ENCODE measurements at regions not wholly inside any gene's neighbourhood (a gene's known extent, or its start where the extent isn't known, plus 50 kb on each side); places are given as distances from the start of the nearest gene placed in this dataset.

DNA sequence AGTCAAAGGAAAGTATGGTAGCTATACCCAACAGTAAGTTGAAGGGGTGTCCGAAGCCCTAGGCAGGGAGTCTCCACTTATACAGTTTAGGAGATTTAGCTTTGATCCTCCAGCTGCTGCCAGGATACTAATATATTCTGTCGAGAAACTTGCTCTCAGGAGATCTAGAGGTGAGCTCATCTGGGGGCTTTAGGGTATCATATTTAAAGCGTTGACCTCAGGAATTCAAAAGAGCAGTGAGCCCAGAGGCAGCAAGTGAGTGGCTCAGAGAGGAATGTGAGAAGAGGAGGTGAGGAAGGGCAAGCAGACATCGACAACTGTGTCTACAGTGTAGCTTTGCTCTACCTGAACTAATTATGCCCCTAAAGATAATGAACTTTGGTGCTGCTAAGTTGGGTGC lies 245.1 kb upstream of the LRTM1 start:
- no peak for DNase-seq (ENCODE audit: insufficient read length)
- no peak for TF ChIP-seq TAF1 (IDR thresholded peaks at IDR 0.05; ENCODE audit: borderline replicate concordance, low read depth, low read length)
- no peak for TF ChIP-seq POLR2A (IDR thresholded peaks at IDR 0.05; ENCODE audit: low read depth, low read length)
- TF ChIP-seq POLR2AphosphoS5 (IDR thresholded peaks at IDR 0.05; ENCODE audit: low read depth, low read length), result no peak
- no peak for FAIRE-seq

DNA sequence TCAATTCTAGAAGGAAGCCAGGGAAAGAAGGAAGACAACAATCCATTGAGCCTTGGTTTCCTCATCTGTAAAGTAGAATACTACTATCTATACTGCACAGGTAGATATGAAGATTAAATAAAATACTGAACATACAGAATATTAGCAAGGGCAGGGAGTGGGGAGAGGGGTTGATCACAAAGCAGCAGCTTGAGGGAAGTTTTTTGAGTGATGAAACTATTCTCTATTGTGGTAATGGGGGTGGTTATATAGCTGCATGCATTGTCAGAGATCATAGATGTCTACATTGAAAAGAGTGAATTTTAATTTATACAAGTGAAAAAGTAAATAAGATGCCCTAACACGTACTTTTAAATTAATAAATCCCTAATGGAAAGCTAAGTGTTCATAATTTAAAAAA lies 242.6 kb upstream of the LRTM1 start:
- DNase-seq (ENCODE audit: insufficient read length) (no peak), FAIRE-seq (no peak)
- TF ChIP-seq POLR2AphosphoS5 (IDR thresholded peaks at IDR 0.05; ENCODE audit: low read depth, low read length) (no peak), POLR2A (IDR thresholded peaks at IDR 0.05; ENCODE audit: low read depth, low read length) (no peak), TAF1 (IDR thresholded peaks at IDR 0.05; ENCODE audit: borderline replicate concordance, low read depth, low read length) (no peak)

DNA sequence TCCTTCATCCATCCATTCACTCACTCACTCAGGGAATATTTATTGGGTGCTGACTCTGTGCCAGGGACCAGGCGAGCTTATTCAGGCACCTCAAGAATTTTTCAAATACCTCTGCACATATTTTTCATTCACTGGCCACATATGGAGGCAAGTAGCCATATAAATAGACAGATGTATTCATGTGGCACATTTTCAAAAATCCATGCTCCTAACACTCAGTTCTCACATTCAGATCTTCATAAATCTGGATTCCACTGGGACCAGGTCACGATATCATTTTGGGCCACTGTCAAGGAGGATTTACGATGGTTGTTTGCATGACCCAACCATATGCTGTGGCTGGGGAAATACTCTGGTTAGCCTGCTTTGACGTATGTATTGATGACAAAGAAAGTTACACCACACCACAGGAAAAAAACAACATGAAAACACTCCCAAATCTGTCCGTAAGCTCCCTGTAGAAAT lies 241.8 kb upstream of the LRTM1 start:
- TF ChIP-seq POLR2AphosphoS5 (IDR thresholded peaks at IDR 0.05; ENCODE audit: low read depth, low read length), result no peak
- no peak for TF ChIP-seq POLR2A (IDR thresholded peaks at IDR 0.05; ENCODE audit: low read depth, low read length)
- no peak for TF ChIP-seq TAF1 (IDR thresholded peaks at IDR 0.05; ENCODE audit: borderline replicate concordance, low read depth, low read length)
- no peak for FAIRE-seq
- no peak for DNase-seq (ENCODE audit: insufficient read length)

DNA sequence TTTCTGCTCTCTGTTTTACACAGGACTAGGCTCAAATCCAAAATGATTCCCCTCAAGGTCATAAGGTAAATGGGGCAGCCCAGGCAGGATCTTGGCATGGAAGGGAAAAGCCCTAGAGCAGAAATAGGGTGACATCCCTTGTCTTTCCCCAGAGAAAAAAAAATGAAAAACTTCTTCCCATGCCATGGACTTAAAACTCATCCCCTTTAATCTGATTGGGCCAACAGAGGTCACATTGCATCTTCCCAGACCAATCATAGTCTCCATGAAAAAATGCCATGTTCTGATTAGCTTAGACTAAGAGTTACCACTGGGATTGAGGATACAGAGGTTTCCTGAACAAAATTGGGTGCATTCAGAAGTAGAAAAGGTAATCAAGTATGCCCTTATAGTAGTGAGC lies 241.3 kb upstream of the LRTM1 start:
- FAIRE-seq, result no peak
- no peak for DNase-seq (ENCODE audit: insufficient read length)
- TF ChIP-seq TAF1 (IDR thresholded peaks at IDR 0.05; ENCODE audit: borderline replicate concordance, low read depth, low read length), result no peak
- TF ChIP-seq POLR2AphosphoS5 (IDR thresholded peaks at IDR 0.05; ENCODE audit: low read depth, low read length), result no peak
- no peak for TF ChIP-seq POLR2A (IDR thresholded peaks at IDR 0.05; ENCODE audit: low read depth, low read length)

DNA sequence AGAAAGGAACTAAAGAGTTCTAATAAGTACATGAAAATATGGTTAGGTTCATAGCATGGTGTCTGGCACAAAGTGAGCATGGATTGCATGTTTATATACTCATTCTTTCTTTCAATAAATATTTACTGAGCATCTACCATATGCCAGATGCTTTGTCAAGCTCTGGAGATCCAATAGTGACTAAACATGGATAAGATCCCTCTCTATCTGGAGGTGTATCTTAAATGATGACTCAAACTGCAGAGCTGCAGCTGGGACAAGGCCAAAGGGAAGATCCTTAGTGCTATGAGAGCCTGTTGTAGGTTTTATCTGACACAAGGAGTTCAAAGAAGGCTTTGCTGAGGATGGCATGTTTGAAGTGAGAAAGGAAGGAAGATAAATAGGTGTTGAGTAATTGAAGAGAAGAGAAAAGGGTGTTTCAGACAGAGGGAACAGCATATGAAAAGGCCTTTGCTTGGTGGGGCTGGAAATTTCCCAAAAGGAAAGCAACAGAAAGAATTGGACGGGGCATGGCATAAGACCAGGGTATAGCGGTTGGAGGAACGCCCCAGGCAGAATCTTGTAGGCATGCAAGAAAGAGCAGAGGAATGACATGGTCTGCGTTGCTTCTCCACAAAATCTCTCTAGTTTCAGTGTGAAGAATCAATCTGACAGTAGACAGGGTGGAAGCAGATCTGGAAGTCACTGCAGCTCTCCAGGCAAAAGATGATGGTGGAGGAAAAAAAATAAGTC lies 239.9 kb upstream of the LRTM1 start:
- FAIRE-seq (no peak), DNase-seq (ENCODE audit: insufficient read length) (no peak)
- TF ChIP-seq POLR2A (IDR thresholded peaks at IDR 0.05; ENCODE audit: low read depth, low read length), result no peak

DNA sequence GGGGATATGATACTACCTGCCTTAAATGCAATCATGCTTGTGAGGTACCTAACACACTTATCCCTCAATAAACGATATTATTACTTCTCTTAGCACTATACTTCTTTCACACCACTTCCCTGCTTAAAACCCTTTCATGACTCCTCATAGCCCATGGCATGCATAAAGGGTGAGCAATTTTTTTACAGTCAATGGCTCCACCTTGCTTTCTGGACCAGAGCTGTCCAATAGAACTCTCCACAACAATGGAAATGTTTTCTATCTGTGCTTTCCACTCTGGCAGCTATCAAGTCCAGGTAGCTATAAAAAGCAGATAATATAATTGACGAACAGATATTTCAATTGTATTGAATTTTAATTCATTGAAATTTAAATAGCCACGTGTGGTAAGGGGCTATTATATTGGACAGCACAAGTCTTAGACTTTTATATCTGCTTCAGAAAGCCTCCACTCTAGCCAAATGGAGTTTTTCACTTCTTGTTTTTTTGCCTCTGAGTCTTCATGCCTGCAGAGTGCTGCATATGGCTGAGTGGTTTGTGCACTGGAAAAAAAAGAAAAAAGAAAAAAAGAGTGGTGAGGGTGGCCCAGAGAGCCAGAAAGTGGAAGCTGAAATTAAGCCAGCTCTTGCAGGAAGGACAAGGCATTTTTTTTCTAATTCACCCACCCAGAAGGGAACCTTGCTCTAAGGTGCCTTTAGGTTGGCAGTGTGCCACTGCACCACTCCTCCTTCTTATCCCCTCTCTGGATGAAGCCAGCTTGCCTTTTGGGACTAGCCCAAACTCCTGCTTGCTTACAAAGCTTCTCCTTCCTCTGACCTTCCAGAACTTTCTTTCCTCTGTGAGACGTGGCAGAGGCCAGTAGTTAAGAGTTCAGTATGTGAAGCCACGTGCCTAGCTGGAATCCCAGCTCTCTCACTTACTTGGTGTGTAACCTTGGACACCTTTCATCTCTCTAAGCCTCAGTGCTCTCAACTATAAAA lies 239.0 kb upstream of the LRTM1 start:
- TF ChIP-seq TAF1 (IDR thresholded peaks at IDR 0.05; ENCODE audit: borderline replicate concordance, low read depth, low read length) (no peak), POLR2AphosphoS5 (IDR thresholded peaks at IDR 0.05; ENCODE audit: low read depth, low read length) (no peak), POLR2A (IDR thresholded peaks at IDR 0.05; ENCODE audit: low read depth, low read length) (no peak)
- FAIRE-seq, result peak; percentile 9
- DNase-seq (ENCODE audit: insufficient read length), result no peak

DNA sequence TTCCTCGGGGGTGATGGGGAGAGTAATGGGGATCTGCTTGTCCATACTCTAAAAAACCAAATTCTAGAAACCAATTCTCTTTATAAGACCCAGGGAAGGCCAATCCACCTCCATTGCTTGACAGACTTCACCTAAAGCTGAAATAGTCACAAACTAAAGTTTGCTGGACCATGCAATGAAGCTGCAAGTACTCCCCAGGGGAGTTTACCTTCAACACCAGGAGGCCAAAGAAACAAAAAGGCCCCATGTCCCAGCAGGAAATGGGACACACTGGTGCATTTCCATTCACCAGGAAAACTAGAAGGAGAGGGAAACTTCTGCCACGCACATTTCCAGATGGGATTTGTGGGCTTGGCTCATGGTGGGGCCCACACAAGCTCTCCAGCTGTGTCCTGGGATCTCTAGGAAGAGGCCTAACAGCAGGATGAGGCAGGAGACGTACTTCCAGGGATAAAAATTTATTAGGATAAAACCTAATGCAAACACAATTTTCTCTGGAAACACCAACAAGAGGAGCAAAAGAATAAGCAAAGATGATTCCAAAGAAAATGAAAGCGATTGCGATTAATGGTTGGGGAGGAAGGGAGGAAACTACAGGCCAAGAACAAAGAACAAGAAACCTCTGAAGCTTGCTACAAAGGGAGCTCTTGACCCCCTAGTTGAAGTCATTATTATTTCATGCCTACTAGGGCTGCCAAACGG lies 238.0 kb upstream of the LRTM1 start:
- no peak for TF ChIP-seq POLR2A (IDR thresholded peaks at IDR 0.05; ENCODE audit: low read depth, low read length)
- TF ChIP-seq POLR2AphosphoS5 (IDR thresholded peaks at IDR 0.05; ENCODE audit: low read depth, low read length), result no peak
- TF ChIP-seq TAF1 (IDR thresholded peaks at IDR 0.05; ENCODE audit: borderline replicate concordance, low read depth, low read length), result no peak
- FAIRE-seq, result no peak
- DNase-seq (ENCODE audit: insufficient read length), result no peak

DNA sequence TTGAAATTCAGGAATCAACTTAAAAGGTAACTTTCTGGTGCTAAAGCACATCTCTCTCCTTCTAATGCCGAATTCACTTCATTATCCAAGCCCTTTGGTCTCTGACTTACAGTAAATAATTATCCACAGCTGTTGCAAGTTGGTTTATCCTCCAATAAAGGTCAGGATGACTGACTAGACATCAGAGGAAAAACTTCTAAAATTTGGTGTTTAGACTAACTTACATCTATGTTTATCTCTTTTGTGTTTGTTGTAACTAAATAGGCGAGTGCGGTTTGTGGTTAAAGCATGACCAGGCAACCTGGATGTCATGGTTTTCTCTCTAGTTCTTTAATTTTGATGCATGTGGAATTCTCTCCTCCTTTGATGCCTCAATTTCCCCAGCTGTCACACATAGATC lies 237.4 kb upstream of the LRTM1 start:
- FAIRE-seq, result no peak
- TF ChIP-seq POLR2AphosphoS5 (IDR thresholded peaks at IDR 0.05; ENCODE audit: low read depth, low read length) (no peak), TAF1 (IDR thresholded peaks at IDR 0.05; ENCODE audit: borderline replicate concordance, low read depth, low read length) (no peak), POLR2A (IDR thresholded peaks at IDR 0.05; ENCODE audit: low read depth, low read length) (no peak)

DNA sequence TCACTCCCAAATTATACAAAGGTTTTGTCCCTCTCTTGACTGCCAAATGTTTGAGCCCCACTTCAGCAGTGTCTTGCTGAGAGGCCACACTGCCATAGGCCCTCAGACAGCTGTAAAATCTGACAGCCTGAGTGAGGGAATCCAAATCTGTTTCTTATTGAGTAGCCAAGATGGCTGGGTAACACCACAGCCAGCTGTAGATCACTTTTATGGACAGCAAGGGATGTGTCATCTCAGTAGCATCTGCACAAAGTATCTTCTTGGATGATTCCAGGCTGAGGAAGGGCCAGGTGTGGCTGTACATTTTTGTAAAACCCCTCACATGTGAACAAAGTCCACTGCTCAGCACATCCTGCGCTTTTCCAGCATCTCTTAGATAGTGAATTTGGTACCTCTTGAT lies 237.0 kb upstream of the LRTM1 start:
- DNase-seq (ENCODE audit: insufficient read length), result no peak
- FAIRE-seq, result no peak
- TF ChIP-seq POLR2A (IDR thresholded peaks at IDR 0.05; ENCODE audit: low read depth, low read length), result no peak
- no peak for TF ChIP-seq TAF1 (IDR thresholded peaks at IDR 0.05; ENCODE audit: borderline replicate concordance, low read depth, low read length)
- TF ChIP-seq POLR2AphosphoS5 (IDR thresholded peaks at IDR 0.05; ENCODE audit: low read depth, low read length), result no peak

More for the DNA sequence above, 237.4 kb upstream of the LRTM1 start:
- DNase-seq (ENCODE audit: insufficient read length), result no peak

DNA sequence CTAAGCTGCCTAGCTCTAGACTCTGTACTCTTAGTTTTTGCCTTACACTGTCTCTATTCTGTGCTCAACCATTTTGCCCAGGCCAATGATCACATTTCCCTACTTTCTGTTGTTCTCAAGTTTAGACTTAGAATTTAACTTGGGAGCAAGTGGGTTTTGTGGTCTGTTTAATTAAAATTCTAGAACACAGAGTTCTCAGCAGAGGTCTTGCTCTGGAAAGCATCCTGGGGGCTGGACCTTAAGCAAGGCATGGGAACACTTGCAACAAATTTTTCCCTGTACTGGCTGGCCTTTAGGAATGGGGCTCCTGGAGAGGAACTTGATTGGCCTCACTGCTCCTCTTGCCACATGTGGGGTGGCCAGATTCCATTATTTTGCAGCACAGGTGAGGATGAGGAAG lies 236.3 kb upstream of the LRTM1 start:
- no peak for FAIRE-seq
- no peak for TF ChIP-seq TAF1 (IDR thresholded peaks at IDR 0.05; ENCODE audit: borderline replicate concordance, low read depth, low read length)
- TF ChIP-seq POLR2A (IDR thresholded peaks at IDR 0.05; ENCODE audit: low read depth, low read length), result no peak
- TF ChIP-seq POLR2AphosphoS5 (IDR thresholded peaks at IDR 0.05; ENCODE audit: low read depth, low read length), result no peak
- DNase-seq (ENCODE audit: insufficient read length), result no peak

DNA sequence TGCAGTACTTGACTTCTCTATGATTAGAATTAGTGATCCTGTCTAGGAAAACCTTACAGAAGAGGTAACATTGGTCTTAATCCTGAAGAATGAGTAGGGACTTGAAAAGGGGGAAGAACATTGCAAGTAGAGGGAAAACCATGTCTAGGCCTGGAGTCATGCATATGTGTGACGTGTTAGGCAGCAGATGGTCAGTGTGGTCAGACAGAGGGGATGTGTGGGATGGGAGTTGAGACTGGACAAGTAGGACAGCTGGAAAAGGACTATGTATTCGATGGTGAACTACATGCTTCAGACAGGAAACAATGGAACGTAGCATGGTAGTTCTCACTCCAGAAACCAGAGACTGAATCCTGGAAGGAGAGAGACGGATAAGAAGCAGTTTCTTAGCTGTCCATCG lies 235.6 kb upstream of the LRTM1 start:
- DNase-seq (ENCODE audit: insufficient read length), result no peak
- TF ChIP-seq POLR2A (IDR thresholded peaks at IDR 0.05; ENCODE audit: low read depth, low read length) (no peak), TAF1 (IDR thresholded peaks at IDR 0.05; ENCODE audit: borderline replicate concordance, low read depth, low read length) (no peak), POLR2AphosphoS5 (IDR thresholded peaks at IDR 0.05; ENCODE audit: low read depth, low read length) (no peak)
- FAIRE-seq, result no peak
